ENCODE measurements at regions not wholly inside any gene's neighbourhood (a gene's known extent, or its start where the extent isn't known, plus 50 kb on each side); places are given as distances from the start of the nearest gene placed in this dataset.

GRCh38 chr16:59707436-59708226 lies 973.5 kb upstream of the GOT2 start:
- H3K4me1 ChIP-seq (ENCODE audit: insufficient read depth): no peaks in the 10 kb centered on the region
- Mint-ChIP-seq H3K9me3 (no peaks in the 10 kb centered on the region), H3K4me1 (no peaks in the 10 kb centered on the region), H3K27ac (no peak overlapping the region), H3K36me3 (ENCODE audit: low read depth) (no peaks in the 10 kb centered on the region), H3K27me3 (ENCODE audit: insufficient read depth, low read depth, poor library complexity) (peaks cover 3% of the 10 kb centered on the region), H3K4me3 (no peak overlapping the region)
- no peak for TF ChIP-seq ZNF114 (CRISPR knock-in tag; IDR thresholded peaks at IDR 0.05)
- TF ChIP-seq CTCF (conservative IDR thresholded peaks at IDR 0.05; ENCODE audit: low read depth in 2 of 2): no peak
- no peak for TF ChIP-seq NANOG (IDR thresholded peaks at IDR 0.05; ENCODE audit: borderline replicate concordance)
- no peak for TF ChIP-seq ETS1 (IDR thresholded peaks at IDR 0.05)
- no peak for TF ChIP-seq EZH2 (IDR thresholded peaks at IDR 0.05; ENCODE audit: low read depth, unreplicated experiment)
- TF ChIP-seq POLR2AphosphoS5 (IDR thresholded peaks at IDR 0.05; ENCODE audit: low read depth): no peak
- peaks cover 10% of the 10 kb centered on the region for H3K9me2 ChIP-seq (ENCODE audit: insufficient read depth)
- no peak overlapping the region for H3K4me2 ChIP-seq
- no peak for DNase-seq (ENCODE audit: low spot score)
- H4K20me1 ChIP-seq (replicated peaks; ENCODE audit: insufficient read depth): no peaks in the 10 kb centered on the region
- H3K36me3 ChIP-seq (ENCODE audit: insufficient read depth): no peaks in the 10 kb centered on the region
- H3K27me3 ChIP-seq (ENCODE audit: insufficient read depth): no peaks in the 10 kb centered on the region
- ATAC-seq: no peak
- H3F3A ChIP-seq (replicated peaks; ENCODE audit: low read depth): no peaks in the 10 kb centered on the region
- H2AFZ ChIP-seq: no peak overlapping the region
- H3K79me2 ChIP-seq (replicated peaks; ENCODE audit: insufficient read depth): no peaks in the 10 kb centered on the region
- H3K4me3 ChIP-seq: no peak overlapping the region
- no peak overlapping the region for H3K27ac ChIP-seq (ENCODE audit: low read depth)

- H3K9me3 Mint-ChIP-seq: no peaks in the 10 kb centered on the region
- no peak for ATAC-seq
- Histone ChIP-seq H3K27me3 (ENCODE audit: insufficient read depth) (no peaks in the 10 kb centered on the region), H3K36me3 (ENCODE audit: insufficient read depth) (no peaks in the 10 kb centered on the region), H3K27ac (ENCODE audit: low read depth) (no peak overlapping the region), H3K4me2 (no peak overlapping the region), H2AFZ (no peak overlapping the region), H3F3A (replicated peaks; ENCODE audit: low read depth) (no peaks in the 10 kb centered on the region), H3K4me3 (no peak overlapping the region), H3K9me2 (ENCODE audit: insufficient read depth) (peaks cover 7% of the 10 kb centered on the region; the same call in 1 of the 2 replicates), H3K4me1 (ENCODE audit: insufficient read depth) (no peaks in the 10 kb centered on the region), H3K79me2 (replicated peaks; ENCODE audit: insufficient read depth) (no peaks in the 10 kb centered on the region), H4K20me1 (replicated peaks; ENCODE audit: insufficient read depth) (no peaks in the 10 kb centered on the region)
- H3K27ac Mint-ChIP-seq: no peak overlapping the region
- H3K27me3 Mint-ChIP-seq (ENCODE audit: insufficient read depth, low read depth, poor library complexity): no peaks in the 10 kb centered on the region
- no peak overlapping the region for H3K4me3 Mint-ChIP-seq
- no peaks in the 10 kb centered on the region for H3K36me3 Mint-ChIP-seq (ENCODE audit: low read depth)
- no peak for DNase-seq (ENCODE audit: low spot score)
- no peaks in the 10 kb centered on the region for H3K4me1 Mint-ChIP-seq
- no peak for TF ChIP-seq ETS1 (IDR thresholded peaks at IDR 0.05)
- TF ChIP-seq CREB1 (CRISPR knock-in tag; IDR thresholded peaks at IDR 0.05; ENCODE audit: low read depth): no peak
- TF ChIP-seq STAT1 (IDR thresholded peaks at IDR 0.05; ENCODE audit: unreplicated experiment): no peak
- TF ChIP-seq ZNF331 (CRISPR knock-in tag; IDR thresholded peaks at IDR 0.05; ENCODE audit: low read depth): no peak
- no peak for TF ChIP-seq POLR2AphosphoS5 (IDR thresholded peaks at IDR 0.05; ENCODE audit: low read depth)
- no peak for TF ChIP-seq JUNB (IDR thresholded peaks at IDR 0.05; ENCODE audit: unreplicated experiment)
- TF ChIP-seq EZH2phosphoT487 (IDR thresholded peaks at IDR 0.05; ENCODE audit: unreplicated experiment): no peak
- no peak for TF ChIP-seq NANOG (IDR thresholded peaks at IDR 0.05; ENCODE audit: borderline replicate concordance)
- no peak for TF ChIP-seq REST (IDR thresholded peaks at IDR 0.05; ENCODE audit: unreplicated experiment)
These were observed 968.1 kb upstream of the GOT2 start for GRCh38 chr16:59701963-59702930.
